HUES48 (cell line): ENCODE measurements at regions not wholly inside any gene's neighbourhood (a gene's known extent, or its start where the extent isn't known, plus 50 kb on each side); places are given as distances from the start of the nearest gene placed in this dataset.

ENCODE experiments used
- H3K27ac ChIP-seq: one replicate; pipeline ENCODE4 v1.7.0; 2013; ENCODE audit warnings: low read depth, low read length, inconsistent platforms
- H3K27me3 ChIP-seq: 2 replicates; pipeline ENCODE4 v1.6.1; 2013; ENCODE audit warnings: mild to moderate bottlenecking, low read length; ENCODE audit not compliant: control insufficient read depth, insufficient read depth
- H3K36me3 ChIP-seq: 2 replicates; pipeline ENCODE4 v1.6.1; 2013; ENCODE audit warnings: low read length; ENCODE audit not compliant: control insufficient read depth, insufficient read depth
- H3K4me1 ChIP-seq: 2 replicates; pipeline ENCODE4 v1.6.1; 2013; ENCODE audit warnings: mild to moderate bottlenecking, low read length; ENCODE audit not compliant: control insufficient read depth, insufficient read depth
- H3K4me3 ChIP-seq: 2 replicates; pipeline ENCODE4 v1.5.1; 2013; ENCODE audit warnings: mild to moderate bottlenecking, low read depth, low read length
- H3K9ac ChIP-seq: 2 replicates; pipeline ENCODE4 v1.6.1; 2013; ENCODE audit warnings: mild to moderate bottlenecking, low read depth, low read length, moderate library complexity
- H3K9me3 ChIP-seq: 2 replicates; pipeline ENCODE4 v1.6.1; 2013; ENCODE audit warnings: low read length; ENCODE audit not compliant: control insufficient read depth, insufficient read depth

GRCh38 chr3:103166890-103167289 is 732.1 kb downstream of the ZPLD1 start:
- Histone ChIP-seq H3K27me3 (no peaks in the 10 kb centered on the region), H3K27ac (no peak overlapping the region), H3K4me1 (no peaks in the 10 kb centered on the region), H3K9me3 (no peaks in the 10 kb centered on the region), H3K4me3 (no peak overlapping the region), H3K9ac (no peak overlapping the region), H3K36me3 (no peaks in the 10 kb centered on the region)

DNA sequence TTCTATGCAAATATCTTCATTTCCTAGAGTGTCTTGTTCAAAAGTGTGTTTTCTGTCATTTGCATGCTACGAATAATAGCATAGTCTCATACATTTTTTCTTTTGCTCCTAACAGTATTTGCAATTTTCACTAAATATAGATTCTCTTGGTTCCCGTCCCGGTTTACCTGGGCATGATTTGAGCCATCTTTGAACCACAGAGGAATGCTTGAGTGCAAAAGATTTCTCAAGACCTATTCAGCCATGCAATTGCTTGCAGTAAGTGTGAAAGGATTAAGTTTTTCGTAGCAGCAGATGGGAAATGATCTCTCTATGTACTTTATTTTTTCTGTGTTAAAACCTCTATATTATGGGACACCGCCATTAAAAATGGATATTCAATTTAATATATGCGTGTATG is 733.0 kb downstream of the ZPLD1 start:
- Histone ChIP-seq H3K4me1 (no peaks in the 10 kb centered on the region), H3K9me3 (no peaks in the 10 kb centered on the region), H3K9ac (no peak overlapping the region), H3K4me3 (no peak overlapping the region), H3K27ac (no peak overlapping the region), H3K36me3 (no peaks in the 10 kb centered on the region), H3K27me3 (no peaks in the 10 kb centered on the region)

- Histone ChIP-seq H3K27ac (no peak overlapping the region), H3K4me3 (no peak overlapping the region), H3K9me3 (no peaks in the 10 kb centered on the region), H3K4me1 (no peaks in the 10 kb centered on the region), H3K9ac (no peak overlapping the region), H3K36me3 (no peaks in the 10 kb centered on the region), H3K27me3 (no peaks in the 10 kb centered on the region)
These were observed 734.5 kb downstream of the ZPLD1 start for GRCh38 chr3:103169289-103169688.

DNA sequence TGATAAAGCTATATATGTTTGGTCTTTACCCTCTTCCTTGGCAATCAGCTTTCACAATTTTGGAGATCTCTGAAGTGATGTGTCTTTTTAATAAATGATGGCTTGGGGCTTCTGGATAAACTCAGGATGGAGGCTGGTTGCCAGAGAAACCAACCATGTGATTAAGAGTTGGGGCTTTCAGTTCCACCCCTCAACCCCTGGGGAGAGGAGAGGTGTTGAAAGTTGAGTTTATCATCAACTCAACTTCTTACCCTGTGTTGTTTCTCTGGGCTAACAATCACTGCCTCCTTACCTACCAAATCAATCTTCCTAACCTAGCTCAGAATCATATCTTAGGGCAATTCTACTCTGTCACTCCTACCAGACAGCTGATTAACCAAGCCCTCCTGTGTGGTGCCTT is 735.8 kb downstream of the ZPLD1 start:
- H3K9ac ChIP-seq, result no peak overlapping the region
- H3K9me3 ChIP-seq, result no peaks in the 10 kb centered on the region
- H3K36me3 ChIP-seq, result no peaks in the 10 kb centered on the region
- no peaks in the 10 kb centered on the region for H3K27me3 ChIP-seq
- no peak overlapping the region for H3K4me3 ChIP-seq
- no peak overlapping the region for H3K27ac ChIP-seq
- no peaks in the 10 kb centered on the region for H3K4me1 ChIP-seq

DNA sequence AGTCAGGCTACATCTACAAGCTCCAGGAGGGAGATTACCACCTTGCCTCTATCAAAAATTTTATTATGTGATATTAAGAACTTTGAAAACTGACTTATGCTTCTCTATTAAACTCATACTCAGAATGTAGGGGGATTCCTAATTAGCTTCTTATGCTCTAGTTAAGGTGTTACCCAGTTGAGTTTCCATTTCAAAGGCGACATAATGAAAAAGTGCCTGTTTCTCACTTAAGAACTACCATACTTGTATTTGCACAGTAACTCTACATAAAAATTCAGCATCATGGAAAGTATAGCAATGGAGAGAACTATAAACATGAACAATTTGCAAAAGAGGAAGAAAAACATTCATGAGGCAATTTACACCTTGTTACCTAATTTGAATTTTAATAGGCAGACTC is 739.1 kb downstream of the ZPLD1 start:
- no peak overlapping the region for H3K4me3 ChIP-seq
- H3K4me1 ChIP-seq, result no peaks in the 10 kb centered on the region
- no peaks in the 10 kb centered on the region for H3K9me3 ChIP-seq
- H3K36me3 ChIP-seq, result no peaks in the 10 kb centered on the region
- H3K27me3 ChIP-seq, result no peaks in the 10 kb centered on the region
- H3K9ac ChIP-seq, result no peak overlapping the region
- no peak overlapping the region for H3K27ac ChIP-seq

DNA sequence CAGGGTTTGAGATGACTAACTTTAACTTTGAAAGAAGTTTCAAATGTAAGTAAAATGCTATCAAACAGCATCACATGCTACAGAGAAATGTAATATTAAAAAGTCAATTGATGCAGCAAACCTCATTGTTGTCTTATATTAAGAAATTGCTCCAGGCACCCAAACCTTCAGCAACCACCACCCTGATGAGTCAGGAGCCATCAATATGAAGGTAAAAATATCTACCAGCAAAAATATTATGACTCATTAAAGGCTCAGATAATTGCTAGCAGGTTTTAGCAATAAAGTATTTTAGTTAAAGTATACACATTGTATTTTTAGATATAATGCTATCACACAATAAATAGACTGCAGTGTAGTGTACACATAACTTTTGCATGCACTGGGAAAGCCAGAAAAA is 746.3 kb downstream of the ZPLD1 start:
- H3K27ac ChIP-seq, result no peak overlapping the region
- H3K36me3 ChIP-seq, result no peaks in the 10 kb centered on the region
- H3K9ac ChIP-seq, result no peak overlapping the region
- H3K27me3 ChIP-seq, result no peaks in the 10 kb centered on the region
- no peaks in the 10 kb centered on the region for H3K4me1 ChIP-seq
- H3K9me3 ChIP-seq, result no peaks in the 10 kb centered on the region
- no peak overlapping the region for H3K4me3 ChIP-seq

DNA sequence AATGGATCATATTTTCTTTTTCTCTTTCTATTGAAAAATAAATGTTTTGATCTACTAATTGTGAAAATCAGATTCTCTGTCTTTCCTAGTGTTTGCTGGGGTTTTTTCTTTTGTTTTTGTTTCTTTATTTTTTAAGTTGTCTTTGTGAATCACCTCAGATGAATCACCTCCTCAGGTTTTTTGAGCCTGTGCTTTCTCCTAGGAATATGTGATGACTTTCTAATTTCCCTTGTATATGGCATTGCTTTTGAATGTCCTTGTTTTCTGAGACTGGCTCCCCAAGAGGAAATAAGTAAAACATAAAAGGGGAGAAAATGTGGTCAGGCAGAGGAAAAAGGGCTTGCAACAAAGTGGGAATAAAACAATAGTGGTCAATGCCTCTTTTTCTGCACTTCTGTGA is 750.0 kb downstream of the ZPLD1 start:
- Histone ChIP-seq H3K9ac (no peak overlapping the region), H3K27me3 (no peaks in the 10 kb centered on the region), H3K9me3 (no peaks in the 10 kb centered on the region), H3K27ac (no peak overlapping the region), H3K36me3 (no peaks in the 10 kb centered on the region), H3K4me1 (no peaks in the 10 kb centered on the region), H3K4me3 (no peak overlapping the region)

DNA sequence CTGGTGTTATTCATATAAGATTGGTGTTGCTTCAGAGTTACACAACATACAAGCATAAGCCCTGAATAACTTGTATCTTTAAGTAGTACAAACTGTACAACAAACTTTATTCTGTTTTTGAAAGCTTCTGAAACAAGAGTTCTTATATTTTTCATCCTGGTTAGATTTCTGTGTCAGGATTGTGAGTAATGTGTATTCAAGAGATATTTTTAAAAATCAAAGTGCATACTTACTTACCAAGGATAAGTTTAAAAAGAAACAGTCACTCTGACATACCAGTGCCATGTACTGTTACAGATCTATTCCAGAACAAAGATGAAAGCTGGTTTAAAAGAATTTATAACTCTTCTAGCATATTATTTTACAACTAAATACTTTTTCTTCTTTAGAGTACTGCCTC is 755.1 kb downstream of the ZPLD1 start:
- Histone ChIP-seq H3K27me3 (no peaks in the 10 kb centered on the region), H3K9ac (no peak overlapping the region), H3K36me3 (no peaks in the 10 kb centered on the region), H3K9me3 (no peaks in the 10 kb centered on the region), H3K4me1 (no peaks in the 10 kb centered on the region), H3K4me3 (no peak overlapping the region), H3K27ac (no peak overlapping the region)

- H3K36me3 ChIP-seq, result no peaks in the 10 kb centered on the region
- no peaks in the 10 kb centered on the region for H3K4me1 ChIP-seq
- H3K4me3 ChIP-seq, result no peak overlapping the region
- no peak overlapping the region for H3K9ac ChIP-seq
- no peaks in the 10 kb centered on the region for H3K27me3 ChIP-seq
- H3K27ac ChIP-seq, result no peak overlapping the region
- no peaks in the 10 kb centered on the region for H3K9me3 ChIP-seq
These were observed 760.4 kb downstream of the ZPLD1 start for GRCh38 chr3:103195216-103195615.

DNA sequence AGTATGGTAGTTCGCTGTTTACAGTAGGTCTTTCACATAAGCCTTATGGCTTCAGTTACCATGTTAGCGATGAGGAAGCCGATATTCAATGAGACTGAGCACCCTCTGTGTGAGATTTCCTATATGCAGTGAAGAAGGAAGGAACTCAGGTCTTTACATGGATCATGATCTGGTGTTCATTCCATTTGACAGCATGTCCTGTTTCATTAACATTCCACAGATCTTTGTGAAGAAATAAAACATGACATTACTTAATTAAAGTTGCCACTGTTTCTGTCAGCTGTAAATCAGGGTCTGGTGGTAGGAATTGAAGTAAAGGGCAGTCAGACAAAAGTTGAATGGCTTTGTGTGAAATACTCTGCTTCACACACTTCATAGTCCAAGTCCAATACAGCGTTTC is 768.6 kb downstream of the ZPLD1 start:
- Histone ChIP-seq H3K9me3 (no peaks in the 10 kb centered on the region), H3K4me3 (no peak overlapping the region), H3K27me3 (no peaks in the 10 kb centered on the region), H3K27ac (no peak overlapping the region), H3K4me1 (no peaks in the 10 kb centered on the region), H3K9ac (no peak overlapping the region), H3K36me3 (no peaks in the 10 kb centered on the region)

GRCh38 chr3:103210583-103210982 is 775.8 kb downstream of the ZPLD1 start:
- no peaks in the 10 kb centered on the region for H3K9me3 ChIP-seq
- no peak overlapping the region for H3K4me3 ChIP-seq
- H3K27ac ChIP-seq, result no peak overlapping the region
- no peaks in the 10 kb centered on the region for H3K27me3 ChIP-seq
- no peak overlapping the region for H3K9ac ChIP-seq
- no peaks in the 10 kb centered on the region for H3K36me3 ChIP-seq
- no peaks in the 10 kb centered on the region for H3K4me1 ChIP-seq

DNA sequence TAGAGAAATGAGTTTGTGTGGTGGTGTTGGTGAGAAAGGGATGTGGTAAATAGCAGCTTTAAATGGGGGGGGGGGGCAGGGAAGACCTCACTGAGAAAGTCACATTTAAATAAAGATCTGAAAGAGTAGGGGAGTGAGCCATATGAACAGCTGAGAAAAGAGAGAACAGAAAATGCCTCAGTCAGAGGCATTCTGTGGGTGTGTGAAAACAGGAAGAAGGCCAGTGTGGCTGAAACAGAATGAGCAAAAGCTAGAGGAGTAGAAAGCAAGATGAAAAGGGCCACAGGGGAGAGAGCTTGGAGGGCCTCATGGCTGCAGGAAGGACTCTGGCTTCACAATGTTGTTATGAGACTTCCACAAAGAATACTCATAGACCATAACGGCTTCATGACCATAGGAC is 783.3 kb downstream of the ZPLD1 start:
- H3K27me3 ChIP-seq, result no peaks in the 10 kb centered on the region
- no peak overlapping the region for H3K27ac ChIP-seq
- H3K36me3 ChIP-seq, result no peaks in the 10 kb centered on the region
- H3K4me1 ChIP-seq, result no peaks in the 10 kb centered on the region
- H3K9me3 ChIP-seq, result no peaks in the 10 kb centered on the region
- no peak overlapping the region for H3K9ac ChIP-seq
- no peak overlapping the region for H3K4me3 ChIP-seq
